Neural progenitor cell (in vitro differentiated cells): ENCODE measurements at regions not wholly inside any gene's neighbourhood (a gene's known extent, or its start where the extent isn't known, plus 50 kb on each side); places are given as distances from the start of the nearest gene placed in this dataset.
"Not testable (repeated sequence)": the region's sequence is repeated elsewhere in the genome, so short reads cannot be mapped to it uniquely, and the experiment has no call there.

Experiments used
- DNase-seq: peaks from one replicate; pipeline ENCODE4 v3.0.0-alpha.2; 2016; ENCODE audit warnings: low spot score
- H2AFZ ChIP-seq: fragments of 200-600 bp; sonication (generic); replicated peaks from 2 replicates; pipeline ENCODE4 v1.6.1; 2016; ENCODE audit warnings: antibody characterized with exemption
- H3F3A ChIP-seq: fragments of 200-600 bp; sonication (generic); 2 replicates; pipeline ENCODE4 v1.6.1; 2016; ENCODE audit warnings: antibody characterized with exemption, low read depth
- H3K27ac ChIP-seq: fragments of 200-600 bp; sonication (generic); 2 replicates; pipeline ENCODE4 v1.5.1; 2016; ENCODE audit warnings: mild to moderate bottlenecking
- H3K27me3 ChIP-seq: fragments of 200-600 bp; sonication (generic); 2 replicates; pipeline ENCODE4 v1.6.1; 2016; ENCODE audit warnings: mild to moderate bottlenecking, moderate library complexity
- H3K36me3 ChIP-seq: fragments of 200-600 bp; sonication (generic); 2 replicates; pipeline ENCODE4 v1.5.1; 2016
- H3K4me1 ChIP-seq: fragments of 200-600 bp; sonication (generic); 2 replicates; pipeline ENCODE4 v1.6.1; 2016; ENCODE audit warnings: mixed run types
- H3K4me2 ChIP-seq: fragments of 200-600 bp; sonication (generic); 2 replicates; pipeline ENCODE4 v1.6.1; 2016
- H3K4me3 ChIP-seq: fragments of 200-600 bp; sonication (generic); 2 replicates; pipeline ENCODE4 v1.5.1; 2016
- H3K79me2 ChIP-seq: fragments of 200-600 bp; sonication (generic); 2 replicates; pipeline ENCODE4 v1.6.1; 2016; ENCODE audit warnings: low read depth
- H3K9ac ChIP-seq: fragments of 200-600 bp; sonication (generic); 2 replicates; pipeline ENCODE4 v1.6.1; 2016
- H3K9me3 ChIP-seq: fragments of 200-600 bp; sonication (generic); 2 replicates; pipeline ENCODE4 v1.5.1; 2016; ENCODE audit warnings: low read depth
- H4K20me1 ChIP-seq: fragments of 200-600 bp; sonication (generic); 2 replicates; pipeline ENCODE4 v1.6.1; 2016; ENCODE audit warnings: low read depth
- H3K27ac Mint-ChIP-seq: 3 replicates; pipeline ENCODE4 v1.8.0; 2021; ENCODE audit warnings: mixed read lengths
- H3K27me3 Mint-ChIP-seq: 2 replicates; pipeline ENCODE4 v1.8.0; 2022; ENCODE audit warnings: low read depth, mild to moderate bottlenecking, inconsistent platforms, moderate library complexity, mixed read lengths; ENCODE audit not compliant: insufficient read depth
- H3K36me3 Mint-ChIP-seq: 3 replicates; pipeline ENCODE4 v1.8.0; 2021; ENCODE audit warnings: mixed read lengths
- H3K4me1 Mint-ChIP-seq: 3 replicates; pipeline ENCODE4 v1.8.0; 2021; ENCODE audit warnings: mixed read lengths
- H3K4me3 Mint-ChIP-seq: 3 replicates; pipeline ENCODE4 v1.8.0; 2021; ENCODE audit warnings: mild to moderate bottlenecking, moderate library complexity, mixed read lengths
- H3K9me3 Mint-ChIP-seq: 3 replicates; pipeline ENCODE4 v1.8.0; 2020; ENCODE audit warnings: mixed read lengths
- CTCF ChIP-seq: fragments of 200-600 bp; sonication (generic); IDR thresholded peaks from 2 replicates; pipeline ENCODE4 v1.5.1; 2017; ENCODE audit warnings: antibody characterized with exemption, mild to moderate bottlenecking
- EZH2 ChIP-seq: fragments of 200-600 bp; sonication (generic); IDR thresholded peaks from 2 replicates; pipeline ENCODE4 v1.6.1; 2017; ENCODE audit warnings: antibody characterized with exemption, mild to moderate bottlenecking, moderate library complexity
- EZH2phosphoT487 ChIP-seq: fragments of 200-600 bp; sonication (generic); IDR thresholded peaks from 2 replicates; pipeline ENCODE4 v1.6.1; 2017; ENCODE audit warnings: antibody characterized with exemption

- Mint-ChIP-seq H3K27me3 (peaks cover 3% of the 10 kb centered on the region), H3K27ac (no peak overlapping the region), H3K9me3 (peaks cover 2% of the 10 kb centered on the region), H3K4me3 (no peak overlapping the region), H3K36me3 (no peaks in the 10 kb centered on the region), H3K4me1 (peaks cover 8% of the 10 kb centered on the region)
- no peaks in the 10 kb centered on the region for H3K9me3 ChIP-seq
- H3F3A ChIP-seq: no peaks in the 10 kb centered on the region
- no peaks in the 10 kb centered on the region for H4K20me1 ChIP-seq
- no peaks in the 10 kb centered on the region for H3K79me2 ChIP-seq
- H3K4me3 ChIP-seq: no peak overlapping the region
- H3K27me3 ChIP-seq: no peaks in the 10 kb centered on the region
- no peaks in the 10 kb centered on the region for H3K36me3 ChIP-seq
- no peak overlapping the region for H3K4me2 ChIP-seq
- H3K27ac ChIP-seq: no peak overlapping the region
- H2AFZ ChIP-seq: no peak overlapping the region
- no peak for DNase-seq
- H3K9ac ChIP-seq: no peak overlapping the region
- no peak for TF ChIP-seq CTCF
- TF ChIP-seq EZH2: no peak
- no peak for TF ChIP-seq EZH2phosphoT487
- no peaks in the 10 kb centered on the region for H3K4me1 ChIP-seq
Observed at GRCh38 chr5:1733369-1733768, 66.3 kb downstream of the MRPL36 start.

GRCh38 chr5:1732945-1733344, 66.7 kb downstream of the MRPL36 start:
- H3K36me3 Mint-ChIP-seq: no peaks in the 10 kb centered on the region
- H2AFZ ChIP-seq: no peak overlapping the region
- H3K4me2 ChIP-seq: no peak overlapping the region
- H3K27me3 Mint-ChIP-seq: peaks cover 7% of the 10 kb centered on the region
- TF ChIP-seq EZH2 (no peak), CTCF (no peak), EZH2phosphoT487 (no peak)
- H3F3A ChIP-seq: no peaks in the 10 kb centered on the region
- DNase-seq: no peak
- H3K9ac ChIP-seq: no peak overlapping the region
- H3K27ac ChIP-seq: no peak overlapping the region
- H3K36me3 ChIP-seq: no peaks in the 10 kb centered on the region
- H3K9me3 ChIP-seq: no peaks in the 10 kb centered on the region
- H3K4me1 Mint-ChIP-seq: peaks cover 8% of the 10 kb centered on the region
- no peak overlapping the region for H3K4me3 ChIP-seq
- no peaks in the 10 kb centered on the region for H3K27me3 ChIP-seq
- H3K27ac Mint-ChIP-seq: no peak overlapping the region
- H3K79me2 ChIP-seq: no peaks in the 10 kb centered on the region
- no peak overlapping the region for H3K4me3 Mint-ChIP-seq
- peaks cover 6% of the 10 kb centered on the region for H3K9me3 Mint-ChIP-seq
- no peaks in the 10 kb centered on the region for H3K4me1 ChIP-seq
- H4K20me1 ChIP-seq: no peaks in the 10 kb centered on the region

GRCh38 chr5:1732238-1732941, 67.2 kb downstream of the MRPL36 start:
- no peaks in the 10 kb centered on the region for H3K27me3 ChIP-seq
- H3K27ac ChIP-seq: no peak overlapping the region
- H3K27ac Mint-ChIP-seq: no peak overlapping the region
- H3K9me3 Mint-ChIP-seq: peaks cover 6% of the 10 kb centered on the region
- H3K36me3 ChIP-seq: no peaks in the 10 kb centered on the region
- H3K36me3 Mint-ChIP-seq: no peaks in the 10 kb centered on the region
- H3K79me2 ChIP-seq: no peaks in the 10 kb centered on the region
- DNase-seq: no peak
- H3K4me2 ChIP-seq: no peak overlapping the region
- H3K4me1 ChIP-seq: no peaks in the 10 kb centered on the region
- peaks cover 8% of the 10 kb centered on the region for H3K4me1 Mint-ChIP-seq
- H4K20me1 ChIP-seq: no peaks in the 10 kb centered on the region
- no peaks in the 10 kb centered on the region for H3F3A ChIP-seq
- TF ChIP-seq EZH2phosphoT487 (no peak), CTCF (no peak), EZH2 (no peak)
- no peak overlapping the region for H2AFZ ChIP-seq
- no peak overlapping the region for H3K4me3 Mint-ChIP-seq
- H3K4me3 ChIP-seq: no peak overlapping the region
- peaks cover 9% of the 10 kb centered on the region for H3K27me3 Mint-ChIP-seq
- no peaks in the 10 kb centered on the region for H3K9me3 ChIP-seq
- no peak overlapping the region for H3K9ac ChIP-seq

- peak overlapping the region; percentile 32 for H3K27ac Mint-ChIP-seq
- H3K4me3 Mint-ChIP-seq, H4K20me1 ChIP-seq, H3K27me3 ChIP-seq, H2AFZ ChIP-seq, H3K27ac ChIP-seq, H3K9me3 ChIP-seq, DNase-seq, H3K4me1 Mint-ChIP-seq, H3K27me3 Mint-ChIP-seq, H3K4me1 ChIP-seq, H3K36me3 ChIP-seq, H3K9me3 Mint-ChIP-seq, H3F3A ChIP-seq, H3K79me2 ChIP-seq, H3K9ac ChIP-seq, H3K4me3 ChIP-seq, H3K36me3 Mint-ChIP-seq, H3K4me2 ChIP-seq: not testable (repeated sequence)
Observed at GRCh38 chr5:1731855-1732237, 67.8 kb downstream of the MRPL36 start.
